ELR (cell line): ENCODE measurements at regions not wholly inside any gene's neighbourhood (a gene's known extent, or its start where the extent isn't known, plus 50 kb on each side); places are given as distances from the start of the nearest gene placed in this dataset.

Experiments used
- DNase-seq: peaks from one replicate; pipeline ENCODE4 v3.0.0-alpha.2; 2015; ENCODE audit warnings: low read depth

GRCh38 chr1:22315315-22316078 lies 136.2 kb upstream of the ZBTB40 start:
- no peak for DNase-seq

GRCh38 chr1:22317231-22317919 lies 134.3 kb upstream of the ZBTB40 start:
- peak; percentile 34 for DNase-seq

GRCh38 chr1:22317920-22318243 lies 133.8 kb upstream of the ZBTB40 start:
- no peak for DNase-seq

- DNase-seq: no peak
Observed at GRCh38 chr1:22318279-22318981, 133.2 kb upstream of the ZBTB40 start.

- DNase-seq: no peak
Observed at GRCh38 chr1:22319608-22320007, 132.0 kb upstream of the ZBTB40 start.

- no peak for DNase-seq
Observed at GRCh38 chr1:22320587-22321344, 130.9 kb upstream of the ZBTB40 start.

- DNase-seq: no peak
Observed at GRCh38 chr1:22321917-22322316, 129.7 kb upstream of the ZBTB40 start.

GRCh38 chr1:22323141-22323845 lies 128.4 kb upstream of the ZBTB40 start:
- no peak for DNase-seq

GRCh38 chr1:22323846-22324504 lies 127.7 kb upstream of the ZBTB40 start:
- no peak for DNase-seq

- DNase-seq: no peak
Observed at GRCh38 chr1:22325531-22326371, 125.9 kb upstream of the ZBTB40 start.

GRCh38 chr1:22326372-22326915 lies 125.2 kb upstream of the ZBTB40 start:
- no peak for DNase-seq

GRCh38 chr1:22326931-22327330 lies 124.7 kb upstream of the ZBTB40 start:
- DNase-seq: no peak

- no peak for DNase-seq
Observed at GRCh38 chr1:22327411-22327810, 124.2 kb upstream of the ZBTB40 start.

GRCh38 chr1:22328331-22329147 lies 123.1 kb upstream of the ZBTB40 start:
- no peak for DNase-seq

GRCh38 chr1:22329148-22329515 lies 122.5 kb upstream of the ZBTB40 start:
- no peak for DNase-seq

GRCh38 chr1:22330092-22330759 lies 121.4 kb upstream of the ZBTB40 start:
- no peak for DNase-seq

GRCh38 chr1:22330760-22331119 lies 120.9 kb upstream of the ZBTB40 start:
- DNase-seq: no peak

GRCh38 chr1:22331618-22332423 lies 119.8 kb upstream of the ZBTB40 start:
- DNase-seq: no peak
